Loucy (cell line): ENCODE measurements at regions not wholly inside any gene's neighbourhood (a gene's known extent, or its start where the extent isn't known, plus 50 kb on each side); places are given as distances from the start of the nearest gene placed in this dataset.

Experiments
- H2AFZ ChIP-seq: fragments of 200-600 bp; sonication (generic); 2 replicates; pipeline ENCODE4 v1.6.0; 2016; ENCODE audit warnings: antibody characterized with exemption, mild to moderate bottlenecking, low read length, moderate library complexity
- H3F3A ChIP-seq: fragments of 200-600 bp; 2 replicates; pipeline ENCODE4 v1.6.0; 2016; ENCODE audit warnings: antibody characterized with exemption, low read depth, mild to moderate bottlenecking
- H3K27me3 ChIP-seq: fragments of 200-600 bp; sonication (generic); 2 replicates; pipeline ENCODE4 v1.6.1; 2014; ENCODE audit warnings: low read length, mild to moderate bottlenecking; ENCODE audit not compliant: insufficient read depth, poor library complexity, severe bottlenecking
- H3K36me3 ChIP-seq: fragments of 200-600 bp; sonication (generic); 2 replicates; pipeline ENCODE4 v1.6.1; 2016; ENCODE audit warnings: low read length; ENCODE audit not compliant: insufficient read depth
- H3K4me1 ChIP-seq: fragments of 200-600 bp; sonication (generic); 2 replicates; pipeline ENCODE4 v1.5.1; 2014; ENCODE audit warnings: low read length, mild to moderate bottlenecking; ENCODE audit not compliant: insufficient read depth, poor library complexity, severe bottlenecking
- H3K4me2 ChIP-seq: fragments of 200-600 bp; sonication (generic); 2 replicates; pipeline ENCODE4 v1.6.0; 2014; ENCODE audit warnings: antibody characterized with exemption, low read length, low read depth, mild to moderate bottlenecking; ENCODE audit not compliant: poor library complexity, severe bottlenecking
- H3K4me3 ChIP-seq: fragments of 200-600 bp; sonication (generic); 2 replicates; pipeline ENCODE4 v1.5.1; 2014; ENCODE audit warnings: low read length, mild to moderate bottlenecking, mixed read lengths; ENCODE audit not compliant: poor library complexity, severe bottlenecking
- H3K79me2 ChIP-seq: fragments of 200-600 bp; sonication (generic); 2 replicates; pipeline ENCODE4 v1.6.1; 2014; ENCODE audit warnings: low read length; ENCODE audit not compliant: insufficient read depth
- H3K9ac ChIP-seq: fragments of 200-600 bp; sonication (generic); 2 replicates; pipeline ENCODE4 v1.6.0; 2014; ENCODE audit warnings: mild to moderate bottlenecking, low read depth, low read length, moderate library complexity; ENCODE audit not compliant: poor library complexity, severe bottlenecking
- H3K9me2 ChIP-seq: fragments of 200-600 bp; sonication (generic); replicated peaks from 2 replicates; pipeline ENCODE4 v1.6.1; 2016; ENCODE audit warnings: low read depth, low read length, mixed read lengths
- H3K9me3 ChIP-seq: fragments of 200-600 bp; sonication (generic); 2 replicates; pipeline ENCODE4 v1.6.1; 2014; ENCODE audit warnings: mild to moderate bottlenecking, antibody characterized with exemption, low read length, low read depth; ENCODE audit not compliant: insufficient read depth
- H4K20me1 ChIP-seq: fragments of 200-600 bp; sonication (generic); 2 replicates; pipeline ENCODE4 v1.6.0; 2014; ENCODE audit warnings: antibody characterized with exemption, low read length, mild to moderate bottlenecking; ENCODE audit not compliant: insufficient read depth, poor library complexity, severe bottlenecking
- CTCF ChIP-seq: fragments of 200-600 bp; sonication (generic); conservative IDR thresholded peaks from 2 replicates; pipeline ENCODE4 v1.5.1; 2014; ENCODE audit warnings: mild to moderate bottlenecking, antibody characterized with exemption, low read length
- EZH2phosphoT487 ChIP-seq: fragments of 200-600 bp; IDR thresholded peaks from 2 replicates; pipeline ENCODE4 v1.6.1; 2018; ENCODE audit warnings: antibody characterized with exemption, mild to moderate bottlenecking, moderate library complexity, borderline replicate concordance

- H3K9me3 ChIP-seq, result no peaks in the 10 kb centered on the region
- H3K4me1 ChIP-seq, result no peaks in the 10 kb centered on the region
- H3F3A ChIP-seq, result no peaks in the 10 kb centered on the region
- H4K20me1 ChIP-seq, result no peaks in the 10 kb centered on the region
- no peaks in the 10 kb centered on the region for H3K79me2 ChIP-seq
- H3K9ac ChIP-seq, result no peak overlapping the region
- no peak overlapping the region for H3K4me3 ChIP-seq
- no peaks in the 10 kb centered on the region for H3K36me3 ChIP-seq
- H3K27me3 ChIP-seq, result no peaks in the 10 kb centered on the region
- H2AFZ ChIP-seq, result no peak overlapping the region
- no peak for TF ChIP-seq CTCF
- TF ChIP-seq EZH2phosphoT487, result no peak
- no peaks in the 10 kb centered on the region for H3K9me2 ChIP-seq
- H3K4me2 ChIP-seq, result no peak overlapping the region
Observed at GRCh38 chr2:151037434-151037833, 224.2 kb downstream of the RBM43 start.

GRCh38 chr2:151033271-151034248 is 228.1 kb downstream of the RBM43 start:
- Histone ChIP-seq H3K4me2 (no peak overlapping the region), H3K27me3 (no peaks in the 10 kb centered on the region), H3K4me1 (peaks cover 7% of the 10 kb centered on the region), H3K36me3 (no peaks in the 10 kb centered on the region), H3K9me2 (no peaks in the 10 kb centered on the region), H2AFZ (no peak overlapping the region), H4K20me1 (no peaks in the 10 kb centered on the region), H3K9me3 (no peaks in the 10 kb centered on the region), H3K9ac (no peak overlapping the region), H3K4me3 (no peak overlapping the region), H3K79me2 (no peaks in the 10 kb centered on the region), H3F3A (no peaks in the 10 kb centered on the region)
- no peak for TF ChIP-seq EZH2phosphoT487
- no peak for TF ChIP-seq CTCF

GRCh38 chr2:151032741-151033191 is 228.9 kb downstream of the RBM43 start:
- H3F3A ChIP-seq, result no peaks in the 10 kb centered on the region
- H3K4me2 ChIP-seq, result no peak overlapping the region
- H3K9me3 ChIP-seq, result no peaks in the 10 kb centered on the region
- no peaks in the 10 kb centered on the region for H3K27me3 ChIP-seq
- TF ChIP-seq CTCF (no peak), EZH2phosphoT487 (no peak)
- H3K36me3 ChIP-seq, result no peaks in the 10 kb centered on the region
- H3K9me2 ChIP-seq, result no peaks in the 10 kb centered on the region
- H3K79me2 ChIP-seq, result no peaks in the 10 kb centered on the region
- H4K20me1 ChIP-seq, result no peaks in the 10 kb centered on the region
- H3K4me3 ChIP-seq, result no peak overlapping the region
- H3K9ac ChIP-seq, result no peak overlapping the region
- no peak overlapping the region for H2AFZ ChIP-seq
- H3K4me1 ChIP-seq, result peaks cover 7% of the 10 kb centered on the region
